ENCODE measurements at regions not wholly inside any gene's neighbourhood (a gene's known extent, or its start where the extent isn't known, plus 50 kb on each side); places are given as distances from the start of the nearest gene placed in this dataset.

DNA sequence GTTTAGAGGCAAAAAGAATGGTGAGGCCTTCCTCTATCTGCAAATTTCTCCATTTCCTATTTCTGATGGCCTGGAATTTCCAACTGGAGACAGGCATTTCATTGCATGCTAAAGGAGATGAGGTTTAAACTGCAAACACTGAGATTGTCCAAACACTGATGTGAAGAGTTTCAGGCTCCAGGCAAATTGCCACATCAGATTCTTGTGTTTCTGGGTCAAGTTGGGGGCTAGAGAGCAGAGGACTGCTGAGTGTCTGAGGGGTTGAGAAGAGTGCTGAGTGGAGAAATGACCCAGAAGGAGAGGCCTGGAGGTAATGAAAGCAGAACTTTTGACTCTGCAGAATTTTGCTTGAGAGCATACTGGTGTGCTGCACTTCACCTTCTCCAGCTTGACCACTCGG lies 216.7 kb upstream of the MPHOSPH6 start:
- Histone ChIP-seq H3K27ac (ENCODE audit: low read length) (no peak overlapping the region), H3K27me3 (ENCODE audit: control insufficient read depth, insufficient read depth, low read length) (no peaks in the 10 kb centered on the region; the same call in 1 of the 2 replicates), H3K36me3 (ENCODE audit: control insufficient read depth, insufficient read depth, low read length) (no peaks in the 10 kb centered on the region), H3K9me3 (ENCODE audit: control insufficient read depth, insufficient read depth, low read depth, low read length) (no peaks in the 10 kb centered on the region), H3K4me1 (ENCODE audit: control insufficient read depth, insufficient read depth, low read length) (no peaks in the 10 kb centered on the region), H3K4me3 (ENCODE audit: low read depth in 2 of 2, low read length in 2 of 2) (no peak overlapping the region)
- TF ChIP-seq SIN3A (IDR thresholded peaks at IDR 0.05; ENCODE audit: borderline replicate concordance, insufficient read depth, low read depth, low read length) (no peak), TCF7L2 (IDR thresholded peaks at IDR 0.05; ENCODE audit: low read depth, low read length) (no peak), POLR2AphosphoS5 (IDR thresholded peaks at IDR 0.05; ENCODE audit: low read depth, low read length) (no peak)
- TF ChIP-seq, protein P1, sequence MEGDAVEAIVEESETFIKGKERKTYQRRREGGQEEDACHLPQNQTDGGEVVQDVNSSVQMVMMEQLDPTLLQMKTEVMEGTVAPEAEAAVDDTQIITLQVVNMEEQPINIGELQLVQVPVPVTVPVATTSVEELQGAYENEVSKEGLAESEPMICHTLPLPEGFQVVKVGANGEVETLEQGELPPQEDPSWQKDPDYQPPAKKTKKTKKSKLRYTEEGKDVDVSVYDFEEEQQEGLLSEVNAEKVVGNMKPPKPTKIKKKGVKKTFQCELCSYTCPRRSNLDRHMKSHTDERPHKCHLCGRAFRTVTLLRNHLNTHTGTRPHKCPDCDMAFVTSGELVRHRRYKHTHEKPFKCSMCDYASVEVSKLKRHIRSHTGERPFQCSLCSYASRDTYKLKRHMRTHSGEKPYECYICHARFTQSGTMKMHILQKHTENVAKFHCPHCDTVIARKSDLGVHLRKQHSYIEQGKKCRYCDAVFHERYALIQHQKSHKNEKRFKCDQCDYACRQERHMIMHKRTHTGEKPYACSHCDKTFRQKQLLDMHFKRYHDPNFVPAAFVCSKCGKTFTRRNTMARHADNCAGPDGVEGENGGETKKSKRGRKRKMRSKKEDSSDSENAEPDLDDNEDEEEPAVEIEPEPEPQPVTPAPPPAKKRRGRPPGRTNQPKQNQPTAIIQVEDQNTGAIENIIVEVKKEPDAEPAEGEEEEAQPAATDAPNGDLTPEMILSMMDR (IDR thresholded peaks at IDR 0.05), result no peak
- TF ChIP-seq, protein P2, sequence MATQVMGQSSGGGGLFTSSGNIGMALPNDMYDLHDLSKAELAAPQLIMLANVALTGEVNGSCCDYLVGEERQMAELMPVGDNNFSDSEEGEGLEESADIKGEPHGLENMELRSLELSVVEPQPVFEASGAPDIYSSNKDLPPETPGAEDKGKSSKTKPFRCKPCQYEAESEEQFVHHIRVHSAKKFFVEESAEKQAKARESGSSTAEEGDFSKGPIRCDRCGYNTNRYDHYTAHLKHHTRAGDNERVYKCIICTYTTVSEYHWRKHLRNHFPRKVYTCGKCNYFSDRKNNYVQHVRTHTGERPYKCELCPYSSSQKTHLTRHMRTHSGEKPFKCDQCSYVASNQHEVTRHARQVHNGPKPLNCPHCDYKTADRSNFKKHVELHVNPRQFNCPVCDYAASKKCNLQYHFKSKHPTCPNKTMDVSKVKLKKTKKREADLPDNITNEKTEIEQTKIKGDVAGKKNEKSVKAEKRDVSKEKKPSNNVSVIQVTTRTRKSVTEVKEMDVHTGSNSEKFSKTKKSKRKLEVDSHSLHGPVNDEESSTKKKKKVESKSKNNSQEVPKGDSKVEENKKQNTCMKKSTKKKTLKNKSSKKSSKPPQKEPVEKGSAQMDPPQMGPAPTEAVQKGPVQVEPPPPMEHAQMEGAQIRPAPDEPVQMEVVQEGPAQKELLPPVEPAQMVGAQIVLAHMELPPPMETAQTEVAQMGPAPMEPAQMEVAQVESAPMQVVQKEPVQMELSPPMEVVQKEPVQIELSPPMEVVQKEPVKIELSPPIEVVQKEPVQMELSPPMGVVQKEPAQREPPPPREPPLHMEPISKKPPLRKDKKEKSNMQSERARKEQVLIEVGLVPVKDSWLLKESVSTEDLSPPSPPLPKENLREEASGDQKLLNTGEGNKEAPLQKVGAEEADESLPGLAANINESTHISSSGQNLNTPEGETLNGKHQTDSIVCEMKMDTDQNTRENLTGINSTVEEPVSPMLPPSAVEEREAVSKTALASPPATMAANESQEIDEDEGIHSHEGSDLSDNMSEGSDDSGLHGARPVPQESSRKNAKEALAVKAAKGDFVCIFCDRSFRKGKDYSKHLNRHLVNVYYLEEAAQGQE (IDR thresholded peaks at IDR 0.05; ENCODE audit: insufficient read depth in 1 of 2, low read depth in 2 of 2, low read length in 1 of 2), result no peak
- intact Hi-C loops (cut with micrococcal nuclease; ENCODE audit: unreplicated experiment) (no loop called here), in situ Hi-C loops (cut with HindIII; ENCODE audit: low pct_unique_long_range_greater_than_20kb, low sequenced_read_pairs) (no loop called here)
- DNase-seq (ENCODE audit: low read depth, low spot score) (no peak), ATAC-seq (no peak)
- ChIA-PET POLR2A (no interaction called here), CTCF (no interaction called here)
- no TSS peak for BruUV-seq (replicated peaks)

DNA sequence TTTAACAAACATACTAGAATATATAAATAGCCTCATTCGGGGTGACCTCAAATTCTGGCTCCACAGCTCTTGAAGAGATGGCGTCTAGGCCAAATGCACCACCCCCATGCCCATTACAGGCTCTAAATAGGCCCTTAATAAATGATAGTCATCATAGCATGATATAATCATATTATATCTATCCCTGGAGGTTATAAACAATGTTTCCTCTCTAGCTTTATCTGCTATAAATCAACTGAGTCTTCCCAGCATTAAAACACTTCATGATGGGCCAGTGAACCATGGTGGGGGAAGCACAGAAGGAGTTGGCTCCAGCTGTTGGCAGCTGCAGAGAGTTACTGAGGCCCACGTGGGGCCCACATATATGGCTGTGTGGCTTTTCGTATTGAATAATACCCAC lies 214.9 kb upstream of the MPHOSPH6 start:
- no peaks in the 10 kb centered on the region for H3K4me1 ChIP-seq (ENCODE audit: control insufficient read depth, insufficient read depth, low read length)
- TF ChIP-seq TCF7L2 (IDR thresholded peaks at IDR 0.05; ENCODE audit: low read depth, low read length), result no peak
- TF ChIP-seq, protein P2 (IDR thresholded peaks at IDR 0.05; ENCODE audit: insufficient read depth in 1 of 2, low read depth in 2 of 2, low read length in 1 of 2), result no peak
- TF ChIP-seq, protein P1 (IDR thresholded peaks at IDR 0.05), result no peak
- TF ChIP-seq SIN3A (IDR thresholded peaks at IDR 0.05; ENCODE audit: borderline replicate concordance, insufficient read depth, low read depth, low read length), result no peak
- no peak for TF ChIP-seq POLR2AphosphoS5 (IDR thresholded peaks at IDR 0.05; ENCODE audit: low read depth, low read length)
- no peak overlapping the region for H3K27ac ChIP-seq (ENCODE audit: low read length)
- no TSS peak for BruUV-seq (replicated peaks)
- in situ Hi-C loops (cut with HindIII; ENCODE audit: low pct_unique_long_range_greater_than_20kb, low sequenced_read_pairs) (no loop called here), intact Hi-C loops (cut with micrococcal nuclease; ENCODE audit: unreplicated experiment) (no loop called here)
- CTCF ChIA-PET, result no interaction called here
- no peak overlapping the region for H3K4me3 ChIP-seq (ENCODE audit: low read depth in 2 of 2, low read length in 2 of 2)
- no peaks in the 10 kb centered on the region; the same call in 1 of the 2 replicates for H3K27me3 ChIP-seq (ENCODE audit: control insufficient read depth, insufficient read depth, low read length)
- ATAC-seq, result no peak
- DNase-seq (ENCODE audit: low read depth, low spot score), result no peak
- H3K9me3 ChIP-seq (ENCODE audit: control insufficient read depth, insufficient read depth, low read depth, low read length), result no peaks in the 10 kb centered on the region
- no peaks in the 10 kb centered on the region for H3K36me3 ChIP-seq (ENCODE audit: control insufficient read depth, insufficient read depth, low read length)
- POLR2A ChIA-PET, result no interaction called here
